Thyroid gland (tissue), 4 donors: ENCODE measurements at regions not wholly inside any gene's neighbourhood (a gene's known extent, or its start where the extent isn't known, plus 50 kb on each side); places are given as distances from the start of the nearest gene placed in this dataset.

Experiments used
- DNase-seq, 2 donors: peaks; one replicate each; pipeline ENCODE4 v3.0.0-alpha.2; 2019
- H3K27ac ChIP-seq, 3 donors: fragments of 200-600 bp; sonication (generic); 1 replicate in 2 of 3; 2 replicates in 1 of 3; pipeline ENCODE4 v1.5.1; 2016 to 2019; ENCODE audit warnings: mild to moderate bottlenecking in 1 of 3, moderate library complexity in 1 of 3
- H3K27me3 ChIP-seq: fragments of 200-600 bp; sonication (generic); one replicate; pipeline ENCODE4 v1.5.1; 2019
- H3K36me3 ChIP-seq, 2 donors: fragments of 200-600 bp; sonication (generic); one replicate each; pipeline ENCODE4 v1.5.1; 2016 to 2019
- H3K4me1 ChIP-seq, 2 donors: fragments of 200-600 bp; sonication (generic); one replicate each; pipeline ENCODE4 v1.5.1; 2017 to 2019
- H3K4me3 ChIP-seq, 3 donors: fragments of 200-600 bp; sonication (generic); replicated peaks in 1 of 3; 1 replicate in 2 of 3; 2 replicates in 1 of 3; pipeline ENCODE4 v1.5.1; 2016; ENCODE audit warnings: mild to moderate bottlenecking in 1 of 3
- H3K9me3 ChIP-seq: fragments of 200-600 bp; sonication (generic); one replicate; pipeline ENCODE4 v1.5.1; 2017
- POLR2A ChIP-seq, 2 donors: fragments of 450-650 bp; IDR thresholded peaks; one replicate each; pipeline ENCODE4 v1.6.1; 2017; ENCODE audit warnings: antibody characterized with exemption in 2 of 2, mild to moderate bottlenecking in 2 of 2, moderate library complexity in 1 of 2
- WGBS, 2 donors: methylation state at CpG; one replicate each; pipeline ENCODE4 v1.1.5; 2017; 5-methylcytosine and 5-hydroxymethylcytosine counted together
- intact Hi-C: fragments of 100-400 bp; cut with DNase I; formaldehyde crosslinking; loops from one replicate; pipeline ENCODE4 v1.15.1; 2023
- TF ChIP-seq, protein P1 (sequence below), 6 experiments: fragments of 200-600 bp in 3 of 6; fragments of 450-650 bp in 3 of 6; sonication (generic) in 3 of 6; IDR thresholded peaks; one replicate each; pipeline ENCODE4 v1.5.1; 2016 to 2019; ENCODE audit warnings: antibody characterized with exemption in 6 of 6, mild to moderate bottlenecking in 2 of 6, inconsistent platforms in 1 of 6, moderate library complexity in 1 of 6

GRCh38 chr9:38141746-38142591, 72.9 kb upstream of the SHB start:
- intact Hi-C loops: no loop called here
- 66 to 74% methylated on average over 4 of the region's 4 CpGs for WGBS, 2 donors
- H3K27me3 ChIP-seq: no peaks in the 10 kb centered on the region
- DNase-seq: no peak
- no peak for TF ChIP-seq POLR2A (IDR thresholded peaks at IDR 0.05)
- TF ChIP-seq, protein P1, sequence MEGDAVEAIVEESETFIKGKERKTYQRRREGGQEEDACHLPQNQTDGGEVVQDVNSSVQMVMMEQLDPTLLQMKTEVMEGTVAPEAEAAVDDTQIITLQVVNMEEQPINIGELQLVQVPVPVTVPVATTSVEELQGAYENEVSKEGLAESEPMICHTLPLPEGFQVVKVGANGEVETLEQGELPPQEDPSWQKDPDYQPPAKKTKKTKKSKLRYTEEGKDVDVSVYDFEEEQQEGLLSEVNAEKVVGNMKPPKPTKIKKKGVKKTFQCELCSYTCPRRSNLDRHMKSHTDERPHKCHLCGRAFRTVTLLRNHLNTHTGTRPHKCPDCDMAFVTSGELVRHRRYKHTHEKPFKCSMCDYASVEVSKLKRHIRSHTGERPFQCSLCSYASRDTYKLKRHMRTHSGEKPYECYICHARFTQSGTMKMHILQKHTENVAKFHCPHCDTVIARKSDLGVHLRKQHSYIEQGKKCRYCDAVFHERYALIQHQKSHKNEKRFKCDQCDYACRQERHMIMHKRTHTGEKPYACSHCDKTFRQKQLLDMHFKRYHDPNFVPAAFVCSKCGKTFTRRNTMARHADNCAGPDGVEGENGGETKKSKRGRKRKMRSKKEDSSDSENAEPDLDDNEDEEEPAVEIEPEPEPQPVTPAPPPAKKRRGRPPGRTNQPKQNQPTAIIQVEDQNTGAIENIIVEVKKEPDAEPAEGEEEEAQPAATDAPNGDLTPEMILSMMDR (IDR thresholded peaks at IDR 0.05): no peak
- no peak overlapping the region for H3K27ac ChIP-seq
- no peak overlapping the region for H3K4me3 ChIP-seq
- H3K36me3 ChIP-seq: no peaks in the 10 kb centered on the region
- no peaks in the 10 kb centered on the region for H3K9me3 ChIP-seq
- peaks cover 0 to 5% of the 10 kb centered on the region in 2 donors for H3K4me1 ChIP-seq

DNA sequence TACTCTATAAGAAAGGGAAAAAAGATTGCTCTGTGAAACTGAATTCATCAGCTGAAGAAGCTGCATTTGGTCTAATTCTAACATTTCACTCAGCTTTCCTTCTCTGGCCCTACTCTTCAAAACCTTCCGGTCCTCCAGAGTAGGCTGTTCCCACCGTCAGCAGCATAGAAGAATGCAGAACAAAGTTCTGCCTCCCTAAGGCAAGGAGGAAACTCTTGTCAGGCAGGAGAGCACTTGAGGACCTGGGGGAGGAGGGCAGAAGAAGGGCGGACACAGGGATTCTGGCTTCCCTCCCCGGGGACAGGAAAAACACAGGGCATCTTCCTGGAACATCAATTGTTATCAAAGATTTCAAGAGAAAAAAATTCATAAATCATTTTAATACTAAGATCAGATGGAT, 69.2 kb upstream of the SHB start:
- peaks cover 0 to 5% of the 10 kb centered on the region in 2 donors for H3K4me1 ChIP-seq
- no peak overlapping the region for H3K27ac ChIP-seq
- H3K27me3 ChIP-seq: no peaks in the 10 kb centered on the region
- 22 to 32% methylated on average over 4 of the region's 4 CpGs for WGBS, 2 donors
- no peaks in the 10 kb centered on the region for H3K36me3 ChIP-seq
- TF ChIP-seq POLR2A (IDR thresholded peaks at IDR 0.05): no peak
- TF ChIP-seq, protein P1 (IDR thresholded peaks at IDR 0.05): no peak
- H3K9me3 ChIP-seq: no peaks in the 10 kb centered on the region
- H3K4me3 ChIP-seq: no peak overlapping the region
- peak; percentile 5 to 17 for DNase-seq
- intact Hi-C loops: no loop called here

- Histone ChIP-seq H3K4me1 (peaks cover 0 to 8% of the 10 kb centered on the region in 2 donors), H3K27ac (no peak overlapping the region), H3K27me3 (no peaks in the 10 kb centered on the region), H3K9me3 (no peaks in the 10 kb centered on the region), H3K36me3 (no peaks in the 10 kb centered on the region), H3K4me3 (no peak overlapping the region)
- intact Hi-C loops: no loop called here
- DNase-seq: no peak
- 90 to 94% methylated on average over 5 of the region's 5 CpGs for WGBS, 2 donors
- TF ChIP-seq, protein P1 (IDR thresholded peaks at IDR 0.05): no peak
- TF ChIP-seq POLR2A (IDR thresholded peaks at IDR 0.05): no peak
Observed at GRCh38 chr9:38137342-38137741, 68.3 kb upstream of the SHB start.

GRCh38 chr9:38136386-38136785, 67.4 kb upstream of the SHB start:
- Histone ChIP-seq H3K4me1 (peaks cover 0 to 12% of the 10 kb centered on the region in 2 donors), H3K9me3 (no peaks in the 10 kb centered on the region), H3K4me3 (no peak overlapping the region), H3K36me3 (no peaks in the 10 kb centered on the region), H3K27me3 (no peaks in the 10 kb centered on the region), H3K27ac (no peak overlapping the region)
- no peak for DNase-seq
- WGBS, 2 donors: 72 to 86% methylated on average over 2 of the region's 2 CpGs
- intact Hi-C loops: no loop called here
- TF ChIP-seq POLR2A (IDR thresholded peaks at IDR 0.05): no peak
- TF ChIP-seq, protein P1 (IDR thresholded peaks at IDR 0.05): no peak

DNA sequence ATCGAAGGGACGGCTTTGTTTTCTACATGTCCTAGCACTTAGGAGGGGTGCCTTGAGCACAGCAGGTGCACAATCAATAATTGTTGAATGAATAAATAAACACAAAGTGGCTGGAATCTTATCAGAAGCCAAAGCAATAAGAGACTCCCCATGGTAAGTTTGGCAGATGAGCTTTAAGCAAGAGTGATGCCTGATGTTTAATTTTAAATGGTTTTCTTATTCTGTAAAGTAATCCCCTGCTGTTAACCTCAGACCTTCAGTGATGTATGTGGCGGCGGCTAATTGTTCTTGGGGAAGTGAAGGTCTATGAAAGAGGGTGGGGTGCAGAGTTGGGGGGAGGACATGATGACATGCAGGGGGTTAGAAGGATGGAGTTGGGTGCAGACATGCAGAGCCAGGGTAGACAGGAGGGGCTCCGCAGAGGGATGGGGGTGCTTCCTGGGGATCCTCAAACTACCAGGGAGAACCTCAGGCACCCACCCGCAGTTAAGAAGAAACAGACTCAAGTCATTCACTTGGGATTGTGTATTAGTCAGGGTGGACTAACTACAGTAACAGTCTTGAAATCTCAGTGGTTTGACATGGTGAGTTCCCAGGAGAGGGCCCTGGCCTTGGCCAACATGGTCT, 65.7 kb upstream of the SHB start:
- Histone ChIP-seq H3K4me1 (peaks cover 0 to 21% of the 10 kb centered on the region in 2 donors), H3K27me3 (no peaks in the 10 kb centered on the region), H3K36me3 (no peaks in the 10 kb centered on the region), H3K4me3 (no peak overlapping the region), H3K9me3 (no peaks in the 10 kb centered on the region), H3K27ac (no peak overlapping the region)
- intact Hi-C loops: no loop called here
- DNase-seq: no peak
- no peak for TF ChIP-seq POLR2A (IDR thresholded peaks at IDR 0.05)
- TF ChIP-seq, protein P1 (IDR thresholded peaks at IDR 0.05): no peak
- WGBS, 2 donors: 92 to 94% methylated on average over 6 of the region's 6 CpGs
